ENCODE measurements at regions not wholly inside any gene's neighbourhood (a gene's known extent, or its start where the extent isn't known, plus 50 kb on each side); places are given as distances from the start of the nearest gene placed in this dataset.

DNA sequence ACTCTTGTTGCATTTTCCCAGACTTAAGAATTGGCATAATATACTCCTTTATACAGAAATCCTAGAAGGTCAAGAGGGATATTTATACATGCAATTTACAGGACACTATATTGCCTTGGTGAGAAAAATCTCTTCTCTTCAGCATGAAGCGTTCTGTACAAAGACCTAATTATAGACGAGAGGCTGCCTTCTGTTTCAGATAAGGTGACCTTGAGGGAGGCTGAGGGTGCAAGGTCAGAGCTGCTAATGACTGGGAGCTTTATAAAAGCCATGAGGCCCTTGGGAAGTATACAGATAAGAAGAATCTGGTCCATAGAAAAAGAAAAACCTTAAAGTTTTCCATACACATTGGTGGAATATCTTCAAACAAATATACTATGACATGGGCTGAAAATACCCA lies 156.3 kb upstream of the SOX9 start:
- TF ChIP-seq ZFX (IDR thresholded peaks at IDR 0.05), result no peak
- TF ChIP-seq, protein P1, sequence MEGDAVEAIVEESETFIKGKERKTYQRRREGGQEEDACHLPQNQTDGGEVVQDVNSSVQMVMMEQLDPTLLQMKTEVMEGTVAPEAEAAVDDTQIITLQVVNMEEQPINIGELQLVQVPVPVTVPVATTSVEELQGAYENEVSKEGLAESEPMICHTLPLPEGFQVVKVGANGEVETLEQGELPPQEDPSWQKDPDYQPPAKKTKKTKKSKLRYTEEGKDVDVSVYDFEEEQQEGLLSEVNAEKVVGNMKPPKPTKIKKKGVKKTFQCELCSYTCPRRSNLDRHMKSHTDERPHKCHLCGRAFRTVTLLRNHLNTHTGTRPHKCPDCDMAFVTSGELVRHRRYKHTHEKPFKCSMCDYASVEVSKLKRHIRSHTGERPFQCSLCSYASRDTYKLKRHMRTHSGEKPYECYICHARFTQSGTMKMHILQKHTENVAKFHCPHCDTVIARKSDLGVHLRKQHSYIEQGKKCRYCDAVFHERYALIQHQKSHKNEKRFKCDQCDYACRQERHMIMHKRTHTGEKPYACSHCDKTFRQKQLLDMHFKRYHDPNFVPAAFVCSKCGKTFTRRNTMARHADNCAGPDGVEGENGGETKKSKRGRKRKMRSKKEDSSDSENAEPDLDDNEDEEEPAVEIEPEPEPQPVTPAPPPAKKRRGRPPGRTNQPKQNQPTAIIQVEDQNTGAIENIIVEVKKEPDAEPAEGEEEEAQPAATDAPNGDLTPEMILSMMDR (conservative IDR thresholded peaks at IDR 0.05), result no peak
- no peak overlapping the region for H3K27ac ChIP-seq

DNA sequence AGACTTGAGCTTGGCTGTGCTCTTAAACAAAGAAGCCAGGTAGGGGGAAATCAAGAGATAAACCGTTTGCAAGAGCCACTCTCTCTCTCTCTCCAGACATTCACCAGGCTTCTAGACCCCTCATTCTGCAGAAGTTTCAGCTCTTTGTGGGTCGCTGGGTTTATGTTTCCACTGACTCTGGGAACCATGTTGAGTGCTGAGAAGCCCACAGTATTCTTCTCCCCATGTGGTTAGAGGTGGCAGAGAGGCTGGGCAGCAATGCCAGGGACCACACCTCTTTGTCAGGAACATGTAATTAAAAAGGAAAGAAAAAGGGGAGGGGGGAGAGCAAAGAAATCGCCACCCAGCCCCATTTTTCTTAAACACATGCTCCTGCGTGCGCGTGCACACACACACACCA lies 154.8 kb upstream of the SOX9 start:
- no peak overlapping the region for H3K27ac ChIP-seq
- TF ChIP-seq, protein P1 (conservative IDR thresholded peaks at IDR 0.05), result no peak
- TF ChIP-seq ZFX (IDR thresholded peaks at IDR 0.05), result no peak

DNA sequence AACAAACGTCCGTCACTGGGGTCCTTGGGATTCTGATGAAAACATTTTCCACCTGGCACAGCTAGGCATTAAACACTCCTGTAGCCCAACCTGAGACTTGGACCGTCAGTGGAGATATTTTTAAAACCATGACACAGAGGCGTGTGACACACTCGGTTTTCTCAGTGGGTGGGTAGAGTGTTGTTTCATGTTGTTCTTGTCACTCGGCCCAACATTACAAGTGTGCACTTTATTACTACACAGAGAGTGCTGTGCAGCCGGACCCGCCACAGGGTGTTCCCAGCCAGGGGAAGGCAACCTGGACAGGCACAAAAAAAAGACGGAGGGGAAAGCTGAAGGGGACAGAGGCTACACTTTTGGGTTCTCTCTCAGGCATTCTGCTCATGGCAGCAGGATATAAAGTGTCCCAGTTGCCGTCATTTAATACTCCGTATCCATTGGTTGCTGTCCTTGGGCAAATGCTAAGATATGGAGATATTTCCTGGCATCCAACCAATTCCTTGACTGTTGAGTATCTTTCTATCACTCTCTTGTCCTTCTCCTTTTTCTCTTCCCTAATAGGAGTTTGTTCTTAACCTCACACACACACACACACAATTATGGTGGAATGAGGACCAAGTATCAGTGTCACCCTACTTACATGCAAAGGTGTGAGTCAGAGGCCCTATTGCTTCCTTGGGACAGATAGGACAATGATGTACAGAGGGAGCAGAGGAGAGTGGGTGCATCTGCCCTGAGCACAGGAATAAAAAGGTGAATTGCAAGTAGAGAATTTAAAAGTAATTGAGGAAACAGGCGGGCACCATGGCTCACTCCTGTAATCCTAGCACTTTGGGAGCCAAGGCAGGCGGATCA lies 154.1 kb upstream of the SOX9 start:
- TF ChIP-seq, protein P1 (conservative IDR thresholded peaks at IDR 0.05), result no peak
- TF ChIP-seq ZFX (IDR thresholded peaks at IDR 0.05), result no peak
- no peak overlapping the region for H3K27ac ChIP-seq

DNA sequence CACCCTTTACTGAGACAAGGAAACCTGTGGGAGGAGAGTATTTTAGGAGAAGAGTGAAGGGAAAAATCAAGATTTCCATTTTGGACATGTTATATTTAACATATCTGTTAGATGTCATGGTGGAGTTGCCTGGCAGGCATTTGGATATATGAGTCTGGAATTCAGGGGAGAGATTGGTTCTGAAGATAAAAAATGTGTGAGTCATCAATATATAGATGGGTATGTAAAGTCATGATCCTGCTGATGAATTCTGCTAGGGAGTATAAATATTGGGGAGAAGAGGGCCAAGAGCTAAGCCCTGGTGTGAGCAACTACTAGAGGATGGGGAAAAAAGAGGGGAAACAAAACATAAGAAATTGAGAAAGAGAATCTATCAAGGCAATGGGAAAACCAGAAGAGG lies 151.3 kb upstream of the SOX9 start:
- TF ChIP-seq, protein P1 (conservative IDR thresholded peaks at IDR 0.05), result no peak
- TF ChIP-seq ZFX (IDR thresholded peaks at IDR 0.05), result no peak
- H3K27ac ChIP-seq, result no peak overlapping the region

DNA sequence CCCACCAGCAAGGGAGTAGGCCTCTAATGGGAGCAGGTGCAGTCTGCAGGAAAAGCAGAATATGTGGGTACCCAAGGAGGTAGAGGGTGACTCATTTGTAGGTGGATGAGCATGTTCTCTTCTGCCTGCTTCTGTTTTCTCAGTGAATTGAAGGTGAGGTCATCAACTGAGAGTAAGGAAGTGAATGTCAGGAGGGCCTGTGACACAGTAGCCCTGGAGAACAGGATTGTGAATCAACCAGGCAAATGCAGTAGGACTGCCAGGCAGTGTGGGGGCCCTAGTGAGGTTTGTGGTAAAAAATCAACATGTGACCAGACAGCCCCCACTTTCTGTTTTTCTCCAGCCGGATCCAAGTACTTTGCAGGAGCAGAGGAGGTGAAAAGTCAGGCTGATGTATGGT lies 150.5 kb upstream of the SOX9 start:
- H3K27ac ChIP-seq, result no peak overlapping the region
- TF ChIP-seq ZFX (IDR thresholded peaks at IDR 0.05), result no peak
- TF ChIP-seq, protein P1 (conservative IDR thresholded peaks at IDR 0.05), result no peak

DNA sequence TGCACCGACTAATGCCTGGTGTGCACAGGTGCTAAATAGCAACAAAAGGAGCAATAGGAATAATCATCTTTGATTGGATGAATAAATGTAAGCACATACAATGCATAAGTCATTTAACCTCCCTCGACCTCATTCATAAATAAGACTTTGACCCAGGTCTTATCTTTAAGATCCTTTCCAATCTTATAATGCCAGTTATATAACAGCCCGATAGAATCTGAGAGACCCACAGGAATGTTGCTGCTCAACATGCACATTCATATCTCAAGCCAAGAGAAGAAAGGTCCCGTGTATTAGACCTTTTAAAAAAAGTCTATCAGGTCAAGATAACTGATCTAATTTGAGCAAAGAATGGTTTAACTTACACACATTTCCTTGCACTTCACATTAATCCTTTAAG lies 146.8 kb upstream of the SOX9 start:
- H3K27ac ChIP-seq, result no peak overlapping the region
- TF ChIP-seq, protein P1 (conservative IDR thresholded peaks at IDR 0.05), result no peak
- TF ChIP-seq ZFX (IDR thresholded peaks at IDR 0.05), result no peak

DNA sequence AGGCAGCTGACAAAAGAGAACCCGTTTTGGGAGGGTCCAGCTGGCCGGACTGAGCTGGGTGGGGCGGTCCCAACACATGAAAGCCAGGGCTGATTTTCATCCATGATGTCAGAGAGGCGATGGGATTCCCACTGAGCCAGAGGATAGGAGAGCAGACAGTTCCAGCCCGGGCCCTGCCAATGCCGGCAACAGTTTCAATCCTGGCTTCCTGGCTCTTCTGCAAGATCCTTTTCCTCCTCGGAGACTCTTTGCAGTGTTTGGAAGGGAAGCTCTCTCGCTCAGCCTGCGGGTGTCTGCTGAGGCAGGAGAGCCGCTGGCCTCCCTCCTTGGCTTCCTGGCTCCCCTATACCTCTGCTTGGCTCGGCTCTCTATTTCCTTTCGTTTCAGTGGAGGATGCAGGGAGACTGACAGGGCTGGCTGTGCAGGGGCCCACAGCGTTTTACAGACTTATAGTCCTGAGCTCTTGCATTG lies 145.5 kb upstream of the SOX9 start:
- TF ChIP-seq, protein P1 (conservative IDR thresholded peaks at IDR 0.05), result no peak
- TF ChIP-seq ZFX (IDR thresholded peaks at IDR 0.05), result no peak
- H3K27ac ChIP-seq, result no peak overlapping the region
